GM13976 (cell line): ENCODE measurements at regions not wholly inside any gene's neighbourhood (a gene's known extent, or its start where the extent isn't known, plus 50 kb on each side); places are given as distances from the start of the nearest gene placed in this dataset.

Experiments used
- DNase-seq: peaks from one replicate; pipeline ENCODE4 v3.0.0; 2012; ENCODE audit warnings: low spot score
- in situ Hi-C: fragments of 300-500 bp; cut with MboI; formaldehyde crosslinking; loops from one replicate; pipeline ENCODE4 v1.12.0; 2022; ENCODE audit warnings: low sequenced_read_pairs, mixed read lengths, inconsistent platforms; ENCODE audit not compliant: unreplicated experiment
- TF ChIP-seq, protein P1 (sequence below): IDR thresholded peaks from 2 replicates; pipeline ENCODE4 v1.5.1; 2012; ENCODE audit warnings: borderline replicate concordance, mild to moderate bottlenecking; ENCODE audit not compliant: insufficient read depth; ENCODE audit errors: extremely low read depth, missing control alignments, control extremely low read depth

DNA sequence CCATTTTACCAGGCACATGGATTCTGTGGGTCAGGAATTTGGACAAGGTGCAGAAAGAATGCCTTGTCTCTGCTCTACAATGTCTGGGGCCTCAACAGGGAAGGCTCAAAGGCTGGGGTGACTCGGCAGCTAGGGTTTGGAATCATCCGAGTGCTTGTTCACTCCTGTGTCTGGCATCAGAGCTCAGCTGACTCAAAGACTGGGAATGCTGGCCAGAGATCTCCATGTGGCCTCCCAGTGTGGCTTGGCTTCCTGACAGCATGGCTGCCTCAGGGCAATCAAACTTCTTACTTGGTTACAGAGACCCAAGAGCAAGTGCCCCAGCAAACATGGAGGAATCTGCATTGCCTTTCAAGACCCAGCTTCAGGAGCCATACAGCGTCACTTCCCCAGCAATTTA lies 110.5 kb downstream of the TOMM20 start:
- no peak for DNase-seq
- TF ChIP-seq, protein P1, sequence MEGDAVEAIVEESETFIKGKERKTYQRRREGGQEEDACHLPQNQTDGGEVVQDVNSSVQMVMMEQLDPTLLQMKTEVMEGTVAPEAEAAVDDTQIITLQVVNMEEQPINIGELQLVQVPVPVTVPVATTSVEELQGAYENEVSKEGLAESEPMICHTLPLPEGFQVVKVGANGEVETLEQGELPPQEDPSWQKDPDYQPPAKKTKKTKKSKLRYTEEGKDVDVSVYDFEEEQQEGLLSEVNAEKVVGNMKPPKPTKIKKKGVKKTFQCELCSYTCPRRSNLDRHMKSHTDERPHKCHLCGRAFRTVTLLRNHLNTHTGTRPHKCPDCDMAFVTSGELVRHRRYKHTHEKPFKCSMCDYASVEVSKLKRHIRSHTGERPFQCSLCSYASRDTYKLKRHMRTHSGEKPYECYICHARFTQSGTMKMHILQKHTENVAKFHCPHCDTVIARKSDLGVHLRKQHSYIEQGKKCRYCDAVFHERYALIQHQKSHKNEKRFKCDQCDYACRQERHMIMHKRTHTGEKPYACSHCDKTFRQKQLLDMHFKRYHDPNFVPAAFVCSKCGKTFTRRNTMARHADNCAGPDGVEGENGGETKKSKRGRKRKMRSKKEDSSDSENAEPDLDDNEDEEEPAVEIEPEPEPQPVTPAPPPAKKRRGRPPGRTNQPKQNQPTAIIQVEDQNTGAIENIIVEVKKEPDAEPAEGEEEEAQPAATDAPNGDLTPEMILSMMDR, result no peak
- in situ Hi-C loops, result loop anchor here (10.0 kb wide), 1 partner anchor 57 kb away; no protein-coding TSS in a partner anchor

DNA sequence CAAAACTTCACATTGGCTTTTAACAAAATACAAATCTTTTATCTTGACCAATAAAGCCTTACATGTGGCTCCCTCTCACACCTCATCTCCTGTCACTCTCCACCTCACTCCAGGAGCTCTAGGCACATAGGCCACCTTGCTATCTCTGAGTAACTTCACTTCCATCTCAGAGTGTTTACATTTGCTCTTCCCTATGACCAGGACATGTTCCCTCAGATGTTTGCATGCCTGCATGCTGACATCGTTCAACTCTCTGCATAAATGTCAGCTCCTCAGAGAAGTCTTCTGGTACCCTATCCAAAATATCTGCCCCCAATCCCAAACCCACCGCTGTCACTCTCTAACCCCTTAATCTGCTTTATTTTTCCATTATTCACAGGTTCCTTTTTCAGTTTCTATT lies 110.9 kb downstream of the TOMM20 start:
- DNase-seq, result no peak
- TF ChIP-seq, protein P1, result no peak
- in situ Hi-C loops, result loop anchor here (10.0 kb wide), 1 partner anchor 57 kb away; no protein-coding TSS in a partner anchor

DNA sequence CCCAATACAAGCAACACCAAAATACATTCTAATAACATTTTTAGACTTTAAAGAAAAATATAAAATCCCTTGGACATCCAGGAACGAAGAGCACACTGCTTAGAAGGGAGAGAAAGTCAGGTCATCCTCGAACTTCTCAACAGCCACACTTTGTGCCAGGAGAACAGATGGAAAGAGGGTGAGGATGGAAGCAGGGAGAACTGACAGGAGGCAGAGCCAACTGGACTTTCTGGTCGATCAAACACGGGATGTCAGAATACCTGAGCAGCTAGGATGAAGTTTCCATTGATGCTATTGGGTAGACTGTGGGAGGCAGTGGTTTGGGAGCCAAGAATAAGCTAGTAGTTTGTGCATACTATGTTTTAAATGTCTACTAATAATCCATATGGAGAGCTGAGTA lies 111.4 kb downstream of the TOMM20 start:
- TF ChIP-seq, protein P1, result no peak
- DNase-seq, result no peak
- in situ Hi-C loops, result loop anchor here (10.0 kb wide), 1 partner anchor 58 kb away; no protein-coding TSS in a partner anchor

DNA sequence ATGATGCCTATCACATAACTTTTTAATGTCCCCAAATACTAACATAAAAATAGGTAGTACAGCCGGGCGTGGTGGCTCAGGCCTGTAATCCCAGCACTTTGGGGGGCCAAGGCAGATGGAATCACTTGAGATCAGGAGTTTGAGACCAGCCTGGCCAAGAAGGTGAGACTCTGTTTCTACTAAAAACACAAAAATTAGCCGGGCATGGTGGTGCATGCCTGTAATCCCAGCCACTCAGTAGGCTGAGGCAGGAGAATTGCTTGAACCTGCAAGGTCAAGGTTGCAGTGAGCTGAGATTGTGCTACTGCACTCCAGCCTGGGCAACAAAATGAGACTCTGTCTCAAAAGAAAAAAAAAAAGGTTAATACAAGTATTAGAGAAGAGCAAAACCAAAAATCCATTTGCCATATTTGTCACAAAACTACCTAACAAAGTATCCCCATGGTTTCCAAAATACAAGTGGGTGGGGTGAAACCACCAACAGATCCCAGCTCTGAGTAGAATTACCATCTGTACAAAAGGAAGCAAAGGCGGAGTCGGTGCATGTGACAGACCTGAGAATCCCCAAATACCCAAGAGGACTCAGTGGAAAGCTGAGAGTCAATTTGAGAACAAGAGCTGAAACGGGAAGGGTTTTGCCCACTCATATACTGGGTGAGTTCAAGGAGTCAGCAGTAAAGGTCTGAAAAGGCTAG lies 113.2 kb downstream of the TOMM20 start:
- no peak for DNase-seq
- TF ChIP-seq, protein P1, result no peak
- in situ Hi-C loops, result loop anchor here (10.0 kb wide), 1 partner anchor 59 kb away; no protein-coding TSS in a partner anchor

DNA sequence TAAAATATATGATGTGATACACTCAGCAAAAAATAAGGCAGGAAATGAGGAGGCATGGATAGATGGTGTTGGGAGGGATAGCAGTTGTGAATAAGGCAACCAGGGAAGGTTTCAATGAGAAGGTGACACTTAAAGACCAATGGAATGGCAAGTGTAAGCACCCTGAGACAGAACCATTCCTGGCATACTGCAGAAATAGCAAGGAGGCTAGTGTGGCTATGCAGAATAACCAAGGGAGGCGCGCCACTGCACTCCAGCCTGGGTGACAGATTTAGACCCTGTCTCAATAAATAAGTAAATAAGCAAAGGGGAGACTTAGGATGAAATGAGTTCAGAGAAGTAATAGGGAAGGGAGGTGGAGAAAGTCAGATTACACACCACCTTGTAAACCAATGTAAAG lies 113.9 kb downstream of the TOMM20 start:
- in situ Hi-C loops, result loop anchor here (10.0 kb wide), 1 partner anchor 60 kb away; no protein-coding TSS in a partner anchor
- DNase-seq, result no peak
- TF ChIP-seq, protein P1, result no peak

DNA sequence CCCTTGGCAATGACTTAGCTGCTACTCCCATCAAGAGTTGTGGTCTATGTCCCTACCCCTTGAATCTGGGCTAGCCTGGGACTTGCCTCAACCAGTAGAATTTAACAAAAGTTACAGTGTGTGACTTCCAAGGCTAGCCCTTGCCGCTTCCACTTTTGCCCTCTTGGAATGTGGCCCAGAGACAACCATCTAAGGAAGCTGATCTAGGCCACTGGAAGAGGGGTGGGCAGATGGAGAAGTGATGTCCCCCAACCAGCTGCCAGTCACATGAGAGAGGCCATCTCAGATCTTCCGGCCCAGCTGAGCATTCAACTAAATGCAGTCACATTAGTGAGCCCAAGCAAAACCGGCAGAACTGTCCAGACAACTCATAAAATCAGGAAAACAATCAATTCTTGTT lies 115.1 kb downstream of the TOMM20 start:
- in situ Hi-C loops, result loop anchor here (10.0 kb wide), 1 partner anchor 61 kb away; no protein-coding TSS in a partner anchor
- no peak for DNase-seq
- TF ChIP-seq, protein P1, result no peak
